ENCODE measurements at regions not wholly inside any gene's neighbourhood (a gene's known extent, or its start where the extent isn't known, plus 50 kb on each side); places are given as distances from the start of the nearest gene placed in this dataset.

DNA sequence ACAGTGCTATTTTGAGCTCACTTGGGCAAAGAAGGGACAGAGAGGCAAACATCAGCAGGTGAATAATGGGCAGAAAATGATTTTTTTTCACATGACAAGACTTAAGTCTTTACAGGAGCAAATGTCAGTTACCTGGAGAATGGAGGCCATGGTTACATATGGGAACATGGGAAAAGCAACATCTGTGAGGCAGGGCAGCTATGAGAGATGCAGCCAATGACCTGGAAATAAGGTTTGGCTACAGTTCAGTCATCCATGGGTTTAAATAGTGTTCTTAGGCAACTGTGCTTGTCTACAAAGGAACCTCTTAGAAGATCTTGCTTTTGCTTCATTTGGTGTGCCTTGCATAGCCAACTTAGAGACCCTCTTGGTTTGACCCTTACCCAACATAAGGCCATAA, 490.2 kb upstream of the LCORL start:
- Histone ChIP-seq H3K36me3 (ENCODE audit: control insufficient read depth in 1 of 2, insufficient read depth in 2 of 2, low read length in 2 of 2) (no peaks in the 10 kb centered on the region), H4K12ac (ENCODE audit: low read depth, low read length) (no peak overlapping the region), H3K4me2 (ENCODE audit: low read length) (no peak overlapping the region), H3K18ac (ENCODE audit: low read length) (no peak overlapping the region), H2AFZ (ENCODE audit: insufficient read depth, low read length, poor library complexity) (no peak overlapping the region), H3K9ac (ENCODE audit: low read length) (no peak overlapping the region), H3K23ac (ENCODE audit: low read length) (no peak overlapping the region), H3K27me3 (ENCODE audit: insufficient read depth, low read length) (no peaks in the 10 kb centered on the region), H3K4ac (ENCODE audit: low read depth, low read length) (no peak overlapping the region), H2BK12ac (ENCODE audit: low read length) (no peak overlapping the region), H2BK5ac (ENCODE audit: low read depth, low read length, poor library complexity) (no peak overlapping the region), H3K27ac (ENCODE audit: low read depth, low read length) (no peak overlapping the region), H3K14ac (ENCODE audit: low read length) (no peak overlapping the region), H4K8ac (ENCODE audit: low read depth, low read length) (no peak overlapping the region), H3K79me1 (ENCODE audit: low read length) (no peaks in the 10 kb centered on the region), H3K4me3 (ENCODE audit: low read depth, low read length) (no peak overlapping the region), H3K9me3 (ENCODE audit: insufficient read depth, low read depth, low read length) (no peaks in the 10 kb centered on the region), H2BK120ac (ENCODE audit: insufficient read depth, low read length, poor library complexity) (no peak overlapping the region), H3K4me1 (ENCODE audit: control insufficient read depth in 1 of 2, insufficient read depth in 2 of 2, low read length in 2 of 2) (no peaks in the 10 kb centered on the region), H3K79me2 (ENCODE audit: control insufficient read depth, insufficient read depth, low read length, poor library complexity) (no peaks in the 10 kb centered on the region), H2AK5ac (ENCODE audit: low read length) (no peak overlapping the region), H4K91ac (ENCODE audit: low read depth, low read length) (no peak overlapping the region)
- no peak for DNase-seq

DNA sequence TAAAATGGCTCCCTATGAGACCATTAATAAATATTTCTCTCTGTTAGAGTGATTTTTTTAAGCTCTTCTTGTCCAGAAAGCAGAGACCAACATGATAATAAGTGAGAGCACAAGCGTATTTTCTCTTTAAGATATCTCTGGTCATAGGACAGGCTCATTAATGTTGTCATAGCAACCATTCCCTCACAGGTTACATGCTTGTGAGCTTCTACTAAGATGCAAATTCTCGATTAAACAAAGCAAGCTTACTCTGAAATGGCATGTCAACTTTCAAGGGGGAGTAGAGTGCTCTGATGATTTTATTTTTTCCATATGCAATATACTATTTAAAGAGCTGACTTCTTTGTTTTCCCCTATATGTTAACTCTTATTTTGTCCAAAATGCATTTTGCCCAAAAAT, 487.2 kb upstream of the LCORL start:
- Histone ChIP-seq H3K4ac (ENCODE audit: low read depth, low read length) (no peak overlapping the region), H2BK5ac (ENCODE audit: low read depth, low read length, poor library complexity) (no peak overlapping the region), H3K14ac (ENCODE audit: low read length) (no peak overlapping the region), H3K4me3 (ENCODE audit: low read depth, low read length) (no peak overlapping the region), H2BK120ac (ENCODE audit: insufficient read depth, low read length, poor library complexity) (no peak overlapping the region), H3K9ac (ENCODE audit: low read length) (no peak overlapping the region), H4K91ac (ENCODE audit: low read depth, low read length) (no peak overlapping the region), H3K27ac (ENCODE audit: low read depth, low read length) (no peak overlapping the region), H3K27me3 (ENCODE audit: insufficient read depth, low read length) (no peaks in the 10 kb centered on the region), H3K36me3 (ENCODE audit: control insufficient read depth in 1 of 2, insufficient read depth in 2 of 2, low read length in 2 of 2) (no peaks in the 10 kb centered on the region), H2AK5ac (ENCODE audit: low read length) (no peak overlapping the region), H3K9me3 (ENCODE audit: insufficient read depth, low read depth, low read length) (no peaks in the 10 kb centered on the region), H3K4me2 (ENCODE audit: low read length) (no peak overlapping the region), H3K79me1 (ENCODE audit: low read length) (no peaks in the 10 kb centered on the region), H3K79me2 (ENCODE audit: control insufficient read depth, insufficient read depth, low read length, poor library complexity) (no peaks in the 10 kb centered on the region), H3K18ac (ENCODE audit: low read length) (no peak overlapping the region), H2BK12ac (ENCODE audit: low read length) (no peak overlapping the region), H4K8ac (ENCODE audit: low read depth, low read length) (no peak overlapping the region), H4K12ac (ENCODE audit: low read depth, low read length) (no peak overlapping the region), H3K23ac (ENCODE audit: low read length) (no peak overlapping the region), H2AFZ (ENCODE audit: insufficient read depth, low read length, poor library complexity) (no peak overlapping the region), H3K4me1 (ENCODE audit: control insufficient read depth in 1 of 2, insufficient read depth in 2 of 2, low read length in 2 of 2) (no peaks in the 10 kb centered on the region)
- DNase-seq: no peak
- WGBS (ENCODE audit: extremely low coverage, insufficient coverage, insufficient read length): no CpG with 5 or more reads among the region's 2 CpGs

DNA sequence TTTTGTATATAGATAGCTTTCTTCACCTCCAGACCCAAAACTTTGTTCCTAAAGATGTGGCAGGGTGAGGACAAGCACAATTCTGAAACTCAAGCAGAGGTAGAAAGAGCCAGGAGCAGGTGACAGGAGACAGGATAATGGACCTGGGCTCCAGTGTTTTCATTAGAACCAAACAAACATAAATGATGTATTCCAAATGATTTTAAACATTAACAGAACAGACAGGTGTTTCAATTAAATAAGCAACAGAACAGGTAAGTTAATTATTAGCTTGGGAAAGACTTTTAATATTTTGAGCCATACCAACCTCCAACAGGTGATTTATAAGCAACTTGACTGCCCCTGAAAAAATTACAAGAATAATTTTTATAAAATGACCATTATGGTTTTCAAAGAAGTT, 459.4 kb upstream of the LCORL start:
- no peak overlapping the region for H3K4me2 ChIP-seq (ENCODE audit: low read length)
- no peak overlapping the region for H3K4me3 ChIP-seq (ENCODE audit: low read depth, low read length)
- DNase-seq: no peak
- peaks cover 3% of the 10 kb centered on the region for H3K9me3 ChIP-seq (ENCODE audit: insufficient read depth, low read depth, low read length)
- no peak overlapping the region for H2BK120ac ChIP-seq (ENCODE audit: insufficient read depth, low read length, poor library complexity)
- H3K36me3 ChIP-seq (ENCODE audit: control insufficient read depth in 1 of 2, insufficient read depth in 2 of 2, low read length in 2 of 2): no peaks in the 10 kb centered on the region
- no peak overlapping the region for H3K9ac ChIP-seq (ENCODE audit: low read length)
- no peak overlapping the region for H3K18ac ChIP-seq (ENCODE audit: low read length)
- H3K27ac ChIP-seq (ENCODE audit: low read depth, low read length): no peak overlapping the region
- H4K12ac ChIP-seq (ENCODE audit: low read depth, low read length): no peak overlapping the region
- H3K79me1 ChIP-seq (ENCODE audit: low read length): no peaks in the 10 kb centered on the region
- H4K8ac ChIP-seq (ENCODE audit: low read depth, low read length): no peak overlapping the region
- H3K14ac ChIP-seq (ENCODE audit: low read length): no peak overlapping the region
- no peak overlapping the region for H2AFZ ChIP-seq (ENCODE audit: insufficient read depth, low read length, poor library complexity)
- no peak overlapping the region for H2BK12ac ChIP-seq (ENCODE audit: low read length)
- no peaks in the 10 kb centered on the region for H3K79me2 ChIP-seq (ENCODE audit: control insufficient read depth, insufficient read depth, low read length, poor library complexity)
- H2AK5ac ChIP-seq (ENCODE audit: low read length): no peak overlapping the region
- H3K4ac ChIP-seq (ENCODE audit: low read depth, low read length): no peak overlapping the region
- no peak overlapping the region for H2BK5ac ChIP-seq (ENCODE audit: low read depth, low read length, poor library complexity)
- no peaks in the 10 kb centered on the region for H3K27me3 ChIP-seq (ENCODE audit: insufficient read depth, low read length)
- no peak overlapping the region for H3K23ac ChIP-seq (ENCODE audit: low read length)
- H3K4me1 ChIP-seq (ENCODE audit: control insufficient read depth in 1 of 2, insufficient read depth in 2 of 2, low read length in 2 of 2): no peaks in the 10 kb centered on the region
- H4K91ac ChIP-seq (ENCODE audit: low read depth, low read length): no peak overlapping the region

DNA sequence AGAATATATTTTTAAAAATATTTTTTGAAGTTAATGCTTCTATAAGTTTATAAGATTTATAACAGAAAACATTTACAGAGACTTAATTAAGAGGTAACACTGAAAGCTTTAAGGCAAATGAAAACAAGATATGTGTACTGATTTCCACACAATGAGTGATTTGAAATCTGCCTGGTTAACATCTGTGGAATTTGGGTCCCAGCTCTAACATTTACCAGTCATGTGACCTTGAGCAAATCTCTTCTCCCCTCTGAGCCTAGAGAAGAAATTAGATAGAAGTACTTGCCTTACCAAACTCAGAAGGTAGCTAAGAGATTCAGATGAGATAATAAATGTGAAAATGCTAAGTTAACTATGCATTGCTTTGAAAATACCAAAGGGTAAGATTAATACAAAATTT, 458.8 kb upstream of the LCORL start:
- no peak overlapping the region for H2AK5ac ChIP-seq (ENCODE audit: low read length)
- H3K14ac ChIP-seq (ENCODE audit: low read length): no peak overlapping the region
- H2BK12ac ChIP-seq (ENCODE audit: low read length): no peak overlapping the region
- H4K91ac ChIP-seq (ENCODE audit: low read depth, low read length): no peak overlapping the region
- no peak overlapping the region for H3K27ac ChIP-seq (ENCODE audit: low read depth, low read length)
- no peak overlapping the region for H4K12ac ChIP-seq (ENCODE audit: low read depth, low read length)
- H3K18ac ChIP-seq (ENCODE audit: low read length): no peak overlapping the region
- H2BK5ac ChIP-seq (ENCODE audit: low read depth, low read length, poor library complexity): no peak overlapping the region
- peaks cover 3% of the 10 kb centered on the region for H3K9me3 ChIP-seq (ENCODE audit: insufficient read depth, low read depth, low read length)
- H3K27me3 ChIP-seq (ENCODE audit: insufficient read depth, low read length): no peaks in the 10 kb centered on the region
- no peaks in the 10 kb centered on the region for H3K4me1 ChIP-seq (ENCODE audit: control insufficient read depth in 1 of 2, insufficient read depth in 2 of 2, low read length in 2 of 2)
- H3K4me2 ChIP-seq (ENCODE audit: low read length): no peak overlapping the region
- no peaks in the 10 kb centered on the region for H3K36me3 ChIP-seq (ENCODE audit: control insufficient read depth in 1 of 2, insufficient read depth in 2 of 2, low read length in 2 of 2)
- H2AFZ ChIP-seq (ENCODE audit: insufficient read depth, low read length, poor library complexity): no peak overlapping the region
- no peak overlapping the region for H2BK120ac ChIP-seq (ENCODE audit: insufficient read depth, low read length, poor library complexity)
- no peaks in the 10 kb centered on the region for H3K79me1 ChIP-seq (ENCODE audit: low read length)
- H3K23ac ChIP-seq (ENCODE audit: low read length): no peak overlapping the region
- H3K79me2 ChIP-seq (ENCODE audit: control insufficient read depth, insufficient read depth, low read length, poor library complexity): no peaks in the 10 kb centered on the region
- no peak overlapping the region for H3K4ac ChIP-seq (ENCODE audit: low read depth, low read length)
- no peak overlapping the region for H3K4me3 ChIP-seq (ENCODE audit: low read depth, low read length)
- no peak overlapping the region for H4K8ac ChIP-seq (ENCODE audit: low read depth, low read length)
- no peak for DNase-seq
- no peak overlapping the region for H3K9ac ChIP-seq (ENCODE audit: low read length)

DNA sequence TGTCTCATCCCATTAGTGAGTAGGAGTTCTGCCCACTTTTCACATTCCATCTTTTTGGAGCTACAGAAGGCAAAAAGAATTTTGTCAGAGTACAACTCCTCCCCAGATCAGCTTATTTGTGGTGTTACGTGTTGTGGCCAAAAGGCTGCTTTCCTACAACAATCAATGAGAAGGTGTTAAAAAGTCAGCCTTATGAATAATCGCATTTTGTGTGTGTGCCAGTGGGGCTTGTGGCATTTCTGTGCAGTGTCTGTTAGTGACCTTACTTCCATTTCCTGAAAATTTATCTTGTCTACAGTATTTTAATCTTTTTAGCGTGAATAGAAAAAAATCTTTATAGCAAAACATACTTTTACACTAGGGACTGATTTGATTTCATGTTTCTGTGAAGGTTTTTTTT, 458.3 kb upstream of the LCORL start:
- no peak overlapping the region for H2BK5ac ChIP-seq (ENCODE audit: low read depth, low read length, poor library complexity)
- WGBS (ENCODE audit: extremely low coverage, insufficient coverage, insufficient read length): no CpG with 5 or more reads among the region's 3 CpGs

More for the DNA sequence above, 458.3 kb upstream of the LCORL start:
- no peaks in the 10 kb centered on the region for H3K79me1 ChIP-seq (ENCODE audit: low read length)
- no peak overlapping the region for H3K4me2 ChIP-seq (ENCODE audit: low read length)
- H2AK5ac ChIP-seq (ENCODE audit: low read length): no peak overlapping the region
- H4K91ac ChIP-seq (ENCODE audit: low read depth, low read length): no peak overlapping the region
- peaks cover 3% of the 10 kb centered on the region for H3K9me3 ChIP-seq (ENCODE audit: insufficient read depth, low read depth, low read length)
- H3K27ac ChIP-seq (ENCODE audit: low read depth, low read length): no peak overlapping the region
- no peaks in the 10 kb centered on the region for H3K4me1 ChIP-seq (ENCODE audit: control insufficient read depth in 1 of 2, insufficient read depth in 2 of 2, low read length in 2 of 2)
- no peak overlapping the region for H3K4me3 ChIP-seq (ENCODE audit: low read depth, low read length)
- no peak for DNase-seq
- no peak overlapping the region for H3K9ac ChIP-seq (ENCODE audit: low read length)
- H2BK120ac ChIP-seq (ENCODE audit: insufficient read depth, low read length, poor library complexity): no peak overlapping the region
- no peak overlapping the region for H3K18ac ChIP-seq (ENCODE audit: low read length)
- H3K14ac ChIP-seq (ENCODE audit: low read length): no peak overlapping the region
- H4K8ac ChIP-seq (ENCODE audit: low read depth, low read length): no peak overlapping the region
- no peak overlapping the region for H2AFZ ChIP-seq (ENCODE audit: insufficient read depth, low read length, poor library complexity)
- H3K23ac ChIP-seq (ENCODE audit: low read length): no peak overlapping the region
- H3K27me3 ChIP-seq (ENCODE audit: insufficient read depth, low read length): no peaks in the 10 kb centered on the region
- H3K79me2 ChIP-seq (ENCODE audit: control insufficient read depth, insufficient read depth, low read length, poor library complexity): no peaks in the 10 kb centered on the region
- H3K36me3 ChIP-seq (ENCODE audit: control insufficient read depth in 1 of 2, insufficient read depth in 2 of 2, low read length in 2 of 2): no peaks in the 10 kb centered on the region
- no peak overlapping the region for H3K4ac ChIP-seq (ENCODE audit: low read depth, low read length)
- no peak overlapping the region for H2BK12ac ChIP-seq (ENCODE audit: low read length)
- H4K12ac ChIP-seq (ENCODE audit: low read depth, low read length): no peak overlapping the region
